Sigmoid colon (tissue), 3 donors: ENCODE measurements at regions not wholly inside any gene's neighbourhood (a gene's known extent, or its start where the extent isn't known, plus 50 kb on each side); places are given as distances from the start of the nearest gene placed in this dataset.

Experiments used
- POLR2A ChIP-seq, 2 donors: fragments of 450-650 bp; IDR thresholded peaks; one replicate each; pipeline ENCODE4 v1.6.1; 2016; ENCODE audit warnings: antibody characterized with exemption in 2 of 2, mild to moderate bottlenecking in 2 of 2, moderate library complexity in 2 of 2
- TF ChIP-seq, protein P1 (sequence below), 4 experiments: fragments of 450-650 bp in 3 of 4; fragments of 200-600 bp in 1 of 4; IDR thresholded peaks; one replicate each; pipeline ENCODE4 v1.5.1; 2016 to 2019; ENCODE audit warnings: antibody characterized with exemption in 4 of 4, mild to moderate bottlenecking in 3 of 4, moderate library complexity in 2 of 4

- no peak for TF ChIP-seq POLR2A (IDR thresholded peaks at IDR 0.05)
- TF ChIP-seq, protein P1, sequence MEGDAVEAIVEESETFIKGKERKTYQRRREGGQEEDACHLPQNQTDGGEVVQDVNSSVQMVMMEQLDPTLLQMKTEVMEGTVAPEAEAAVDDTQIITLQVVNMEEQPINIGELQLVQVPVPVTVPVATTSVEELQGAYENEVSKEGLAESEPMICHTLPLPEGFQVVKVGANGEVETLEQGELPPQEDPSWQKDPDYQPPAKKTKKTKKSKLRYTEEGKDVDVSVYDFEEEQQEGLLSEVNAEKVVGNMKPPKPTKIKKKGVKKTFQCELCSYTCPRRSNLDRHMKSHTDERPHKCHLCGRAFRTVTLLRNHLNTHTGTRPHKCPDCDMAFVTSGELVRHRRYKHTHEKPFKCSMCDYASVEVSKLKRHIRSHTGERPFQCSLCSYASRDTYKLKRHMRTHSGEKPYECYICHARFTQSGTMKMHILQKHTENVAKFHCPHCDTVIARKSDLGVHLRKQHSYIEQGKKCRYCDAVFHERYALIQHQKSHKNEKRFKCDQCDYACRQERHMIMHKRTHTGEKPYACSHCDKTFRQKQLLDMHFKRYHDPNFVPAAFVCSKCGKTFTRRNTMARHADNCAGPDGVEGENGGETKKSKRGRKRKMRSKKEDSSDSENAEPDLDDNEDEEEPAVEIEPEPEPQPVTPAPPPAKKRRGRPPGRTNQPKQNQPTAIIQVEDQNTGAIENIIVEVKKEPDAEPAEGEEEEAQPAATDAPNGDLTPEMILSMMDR (IDR thresholded peaks at IDR 0.05): no peak
Observed at GRCh38 chr22:22981670-22982571, 88.4 kb upstream of the GNAZ start.
